ENCODE measurements at regions not wholly inside any gene's neighbourhood (a gene's known extent, or its start where the extent isn't known, plus 50 kb on each side); places are given as distances from the start of the nearest gene placed in this dataset.

DNA sequence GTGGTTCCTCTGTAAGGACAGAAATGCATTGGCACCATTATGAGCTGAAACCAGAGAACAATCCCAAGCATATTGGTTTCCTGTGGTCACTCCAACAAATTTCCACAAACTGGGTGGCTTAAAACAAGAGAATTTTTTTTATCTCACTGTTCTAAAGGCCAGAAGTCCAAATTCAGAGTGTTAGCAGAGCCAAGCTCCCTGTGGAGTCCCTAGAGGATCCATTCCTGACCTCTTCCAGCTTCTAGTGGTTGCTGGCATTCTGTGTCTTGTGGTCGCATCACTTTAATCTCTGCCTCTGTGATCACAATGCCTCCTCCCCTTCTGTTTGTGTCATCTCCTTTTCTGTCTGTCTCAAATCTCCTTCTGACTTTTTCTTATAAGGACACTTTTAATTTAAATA is 380.3 kb downstream of the NYAP2 start:
- Histone ChIP-seq H3K4me3 (ENCODE audit: low read depth, low read length) (no peak overlapping the region), H3K9me3 (ENCODE audit: control insufficient read depth, insufficient read depth, low read depth, low read length) (no peaks in the 10 kb centered on the region), H3K27ac (ENCODE audit: extremely low read depth, low read depth, low read length) (no peak overlapping the region), H3K4me1 (ENCODE audit: control insufficient read depth, insufficient read depth, low read length) (no peaks in the 10 kb centered on the region), H3K36me3 (ENCODE audit: control insufficient read depth in 2 of 2, insufficient read depth in 1 of 2, low read length in 2 of 2) (no peaks in the 10 kb centered on the region)
- TF ChIP-seq ZNF473 (tag by site-specific recombination; IDR thresholded peaks at IDR 0.05) (no peak), KLF16 (tag by site-specific recombination; IDR thresholded peaks at IDR 0.05) (no peak), SP2 (tag by site-specific recombination; IDR thresholded peaks at IDR 0.05) (no peak), KLF1 (tag by site-specific recombination; IDR thresholded peaks at IDR 0.05) (no peak), ZNF121 (tag by site-specific recombination; IDR thresholded peaks at IDR 0.05) (no peak), ZEB2 (tag by site-specific recombination; IDR thresholded peaks at IDR 0.05) (no peak)
- TF ChIP-seq, protein P1, sequence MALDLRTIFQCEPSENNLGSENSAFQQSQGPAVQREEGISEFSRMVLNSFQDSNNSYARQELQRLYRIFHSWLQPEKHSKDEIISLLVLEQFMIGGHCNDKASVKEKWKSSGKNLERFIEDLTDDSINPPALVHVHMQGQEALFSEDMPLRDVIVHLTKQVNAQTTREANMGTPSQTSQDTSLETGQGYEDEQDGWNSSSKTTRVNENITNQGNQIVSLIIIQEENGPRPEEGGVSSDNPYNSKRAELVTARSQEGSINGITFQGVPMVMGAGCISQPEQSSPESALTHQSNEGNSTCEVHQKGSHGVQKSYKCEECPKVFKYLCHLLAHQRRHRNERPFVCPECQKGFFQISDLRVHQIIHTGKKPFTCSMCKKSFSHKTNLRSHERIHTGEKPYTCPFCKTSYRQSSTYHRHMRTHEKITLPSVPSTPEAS (tag by site-specific recombination; IDR thresholded peaks at IDR 0.05) = no peak
- TF ChIP-seq, protein P2, sequence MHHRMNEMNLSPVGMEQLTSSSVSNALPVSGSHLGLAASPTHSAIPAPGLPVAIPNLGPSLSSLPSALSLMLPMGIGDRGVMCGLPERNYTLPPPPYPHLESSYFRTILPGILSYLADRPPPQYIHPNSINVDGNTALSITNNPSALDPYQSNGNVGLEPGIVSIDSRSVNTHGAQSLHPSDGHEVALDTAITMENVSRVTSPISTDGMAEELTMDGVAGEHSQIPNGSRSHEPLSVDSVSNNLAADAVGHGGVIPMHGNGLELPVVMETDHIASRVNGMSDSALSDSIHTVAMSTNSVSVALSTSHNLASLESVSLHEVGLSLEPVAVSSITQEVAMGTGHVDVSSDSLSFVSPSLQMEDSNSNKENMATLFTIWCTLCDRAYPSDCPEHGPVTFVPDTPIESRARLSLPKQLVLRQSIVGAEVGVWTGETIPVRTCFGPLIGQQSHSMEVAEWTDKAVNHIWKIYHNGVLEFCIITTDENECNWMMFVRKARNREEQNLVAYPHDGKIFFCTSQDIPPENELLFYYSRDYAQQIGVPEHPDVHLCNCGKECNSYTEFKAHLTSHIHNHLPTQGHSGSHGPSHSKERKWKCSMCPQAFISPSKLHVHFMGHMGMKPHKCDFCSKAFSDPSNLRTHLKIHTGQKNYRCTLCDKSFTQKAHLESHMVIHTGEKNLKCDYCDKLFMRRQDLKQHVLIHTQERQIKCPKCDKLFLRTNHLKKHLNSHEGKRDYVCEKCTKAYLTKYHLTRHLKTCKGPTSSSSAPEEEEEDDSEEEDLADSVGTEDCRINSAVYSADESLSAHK (tag by site-specific recombination; IDR thresholded peaks at IDR 0.05) = no peak
- ChIA-PET POLR2A (no interaction called here), CTCF (no interaction called here)

DNA sequence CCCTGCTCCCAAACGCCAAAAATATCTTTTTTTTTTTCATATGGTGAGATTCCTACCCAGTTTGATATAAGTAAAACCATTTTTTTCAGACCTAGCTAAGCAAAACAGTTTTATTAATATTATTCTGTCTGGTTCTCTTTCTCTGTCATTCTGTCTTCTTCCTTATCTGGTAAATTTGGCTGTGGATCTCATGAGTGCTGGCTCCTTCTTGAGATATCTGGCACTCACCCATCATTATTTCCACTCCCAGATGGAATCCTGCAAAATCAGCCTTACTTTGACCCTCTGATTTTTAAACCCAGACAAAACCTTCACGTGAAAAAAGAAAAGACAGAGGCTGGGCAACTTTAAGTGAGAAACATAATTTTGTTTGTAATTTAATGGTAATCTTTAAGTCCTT is 373.6 kb downstream of the NYAP2 start:
- ChIA-PET POLR2A (no interaction called here), CTCF (no interaction called here)
- Histone ChIP-seq H3K36me3 (ENCODE audit: control insufficient read depth in 2 of 2, insufficient read depth in 1 of 2, low read length in 2 of 2) (no peaks in the 10 kb centered on the region), H3K27ac (ENCODE audit: extremely low read depth, low read depth, low read length) (no peak overlapping the region), H3K4me3 (ENCODE audit: low read depth, low read length) (no peak overlapping the region), H3K4me1 (ENCODE audit: control insufficient read depth, insufficient read depth, low read length) (no peaks in the 10 kb centered on the region), H3K9me3 (ENCODE audit: control insufficient read depth, insufficient read depth, low read depth, low read length) (no peaks in the 10 kb centered on the region)
- TF ChIP-seq HOXD13 (CRISPR knock-in tag; IDR thresholded peaks at IDR 0.05; ENCODE audit: borderline replicate concordance) (no peak), ZNF37A (tag by site-specific recombination; IDR thresholded peaks at IDR 0.05) (no peak), ZNF248 (tag by site-specific recombination; IDR thresholded peaks at IDR 0.05) (no peak), ZNF561 (tag by site-specific recombination; IDR thresholded peaks at IDR 0.05; ENCODE audit: borderline replicate concordance) (no peak), ZNF10 (tag by site-specific recombination; IDR thresholded peaks at IDR 0.05) (no peak), ZNF391 (tag by site-specific recombination; IDR thresholded peaks at IDR 0.05; ENCODE audit: borderline replicate concordance, low read depth) (no peak), ZNF549 (tag by site-specific recombination; IDR thresholded peaks at IDR 0.05) (no peak), SCRT1 (tag by site-specific recombination; IDR thresholded peaks at IDR 0.05; ENCODE audit: borderline replicate concordance) (no peak), ZNF223 (tag by site-specific recombination; IDR thresholded peaks at IDR 0.05) (no peak), ZNF529 (tag by site-specific recombination; IDR thresholded peaks at IDR 0.05; ENCODE audit: insufficient replicate concordance) (no peak), ZNF510 (tag by site-specific recombination; IDR thresholded peaks at IDR 0.05; ENCODE audit: insufficient replicate concordance) (no peak)
- TF ChIP-seq, protein P3, sequence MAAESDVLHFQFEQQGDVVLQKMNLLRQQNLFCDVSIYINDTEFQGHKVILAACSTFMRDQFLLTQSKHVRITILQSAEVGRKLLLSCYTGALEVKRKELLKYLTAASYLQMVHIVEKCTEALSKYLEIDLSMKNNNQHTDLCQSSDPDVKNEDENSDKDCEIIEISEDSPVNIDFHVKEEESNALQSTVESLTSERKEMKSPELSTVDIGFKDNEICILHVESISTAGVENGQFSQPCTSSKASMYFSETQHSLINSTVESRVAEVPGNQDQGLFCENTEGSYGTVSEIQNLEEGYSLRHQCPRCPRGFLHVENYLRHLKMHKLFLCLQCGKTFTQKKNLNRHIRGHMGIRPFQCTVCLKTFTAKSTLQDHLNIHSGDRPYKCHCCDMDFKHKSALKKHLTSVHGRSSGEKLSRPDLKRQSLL (tag by site-specific recombination; IDR thresholded peaks at IDR 0.05) = no peak
- TF ChIP-seq, protein P4, sequence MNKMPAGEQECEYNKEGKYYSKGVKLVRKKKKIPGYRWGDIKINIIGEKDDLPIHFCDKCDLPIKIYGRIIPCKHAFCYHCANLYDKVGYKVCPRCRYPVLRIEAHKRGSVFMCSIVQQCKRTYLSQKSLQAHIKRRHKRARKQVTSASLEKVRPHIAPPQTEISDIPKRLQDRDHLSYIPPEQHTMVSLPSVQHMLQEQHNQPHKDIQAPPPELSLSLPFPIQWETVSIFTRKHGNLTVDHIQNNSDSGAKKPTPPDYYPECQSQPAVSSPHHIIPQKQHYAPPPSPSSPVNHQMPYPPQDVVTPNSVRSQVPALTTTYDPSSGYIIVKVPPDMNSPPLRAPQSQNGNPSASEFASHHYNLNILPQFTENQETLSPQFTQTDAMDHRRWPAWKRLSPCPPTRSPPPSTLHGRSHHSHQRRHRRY (tag by site-specific recombination; IDR thresholded peaks at IDR 0.05) = no peak
- TF ChIP-seq, protein P5, sequence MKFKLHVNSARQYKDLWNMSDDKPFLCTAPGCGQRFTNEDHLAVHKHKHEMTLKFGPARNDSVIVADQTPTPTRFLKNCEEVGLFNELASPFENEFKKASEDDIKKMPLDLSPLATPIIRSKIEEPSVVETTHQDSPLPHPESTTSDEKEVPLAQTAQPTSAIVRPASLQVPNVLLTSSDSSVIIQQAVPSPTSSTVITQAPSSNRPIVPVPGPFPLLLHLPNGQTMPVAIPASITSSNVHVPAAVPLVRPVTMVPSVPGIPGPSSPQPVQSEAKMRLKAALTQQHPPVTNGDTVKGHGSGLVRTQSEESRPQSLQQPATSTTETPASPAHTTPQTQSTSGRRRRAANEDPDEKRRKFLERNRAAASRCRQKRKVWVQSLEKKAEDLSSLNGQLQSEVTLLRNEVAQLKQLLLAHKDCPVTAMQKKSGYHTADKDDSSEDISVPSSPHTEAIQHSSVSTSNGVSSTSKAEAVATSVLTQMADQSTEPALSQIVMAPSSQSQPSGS (tag by site-specific recombination; IDR thresholded peaks at IDR 0.05; ENCODE audit: low read depth) = no peak
- TF ChIP-seq, protein P6, sequence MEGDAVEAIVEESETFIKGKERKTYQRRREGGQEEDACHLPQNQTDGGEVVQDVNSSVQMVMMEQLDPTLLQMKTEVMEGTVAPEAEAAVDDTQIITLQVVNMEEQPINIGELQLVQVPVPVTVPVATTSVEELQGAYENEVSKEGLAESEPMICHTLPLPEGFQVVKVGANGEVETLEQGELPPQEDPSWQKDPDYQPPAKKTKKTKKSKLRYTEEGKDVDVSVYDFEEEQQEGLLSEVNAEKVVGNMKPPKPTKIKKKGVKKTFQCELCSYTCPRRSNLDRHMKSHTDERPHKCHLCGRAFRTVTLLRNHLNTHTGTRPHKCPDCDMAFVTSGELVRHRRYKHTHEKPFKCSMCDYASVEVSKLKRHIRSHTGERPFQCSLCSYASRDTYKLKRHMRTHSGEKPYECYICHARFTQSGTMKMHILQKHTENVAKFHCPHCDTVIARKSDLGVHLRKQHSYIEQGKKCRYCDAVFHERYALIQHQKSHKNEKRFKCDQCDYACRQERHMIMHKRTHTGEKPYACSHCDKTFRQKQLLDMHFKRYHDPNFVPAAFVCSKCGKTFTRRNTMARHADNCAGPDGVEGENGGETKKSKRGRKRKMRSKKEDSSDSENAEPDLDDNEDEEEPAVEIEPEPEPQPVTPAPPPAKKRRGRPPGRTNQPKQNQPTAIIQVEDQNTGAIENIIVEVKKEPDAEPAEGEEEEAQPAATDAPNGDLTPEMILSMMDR (tag by site-specific recombination; IDR thresholded peaks at IDR 0.05) = no peak
- TF ChIP-seq, protein P7, sequence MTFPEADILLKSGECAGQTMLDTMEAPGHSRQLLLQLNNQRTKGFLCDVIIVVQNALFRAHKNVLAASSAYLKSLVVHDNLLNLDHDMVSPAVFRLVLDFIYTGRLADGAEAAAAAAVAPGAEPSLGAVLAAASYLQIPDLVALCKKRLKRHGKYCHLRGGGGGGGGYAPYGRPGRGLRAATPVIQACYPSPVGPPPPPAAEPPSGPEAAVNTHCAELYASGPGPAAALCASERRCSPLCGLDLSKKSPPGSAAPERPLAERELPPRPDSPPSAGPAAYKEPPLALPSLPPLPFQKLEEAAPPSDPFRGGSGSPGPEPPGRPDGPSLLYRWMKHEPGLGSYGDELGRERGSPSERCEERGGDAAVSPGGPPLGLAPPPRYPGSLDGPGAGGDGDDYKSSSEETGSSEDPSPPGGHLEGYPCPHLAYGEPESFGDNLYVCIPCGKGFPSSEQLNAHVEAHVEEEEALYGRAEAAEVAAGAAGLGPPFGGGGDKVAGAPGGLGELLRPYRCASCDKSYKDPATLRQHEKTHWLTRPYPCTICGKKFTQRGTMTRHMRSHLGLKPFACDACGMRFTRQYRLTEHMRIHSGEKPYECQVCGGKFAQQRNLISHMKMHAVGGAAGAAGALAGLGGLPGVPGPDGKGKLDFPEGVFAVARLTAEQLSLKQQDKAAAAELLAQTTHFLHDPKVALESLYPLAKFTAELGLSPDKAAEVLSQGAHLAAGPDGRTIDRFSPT (tag by site-specific recombination; IDR thresholded peaks at IDR 0.05) = no peak
